ENCODE measurements at regions not wholly inside any gene's neighbourhood (a gene's known extent, or its start where the extent isn't known, plus 50 kb on each side); places are given as distances from the start of the nearest gene placed in this dataset.
"Not testable (repeated sequence)": the region's sequence is repeated elsewhere in the genome, so short reads cannot be mapped to it uniquely, and the experiment has no call there.

GRCh38 chr15:81642451-81642990, 268.5 kb upstream of the TMC3 start:
- H3K27me3 ChIP-seq: no peaks in the 10 kb centered on the region
- intact Hi-C loops (cut with DNase I): no loop called here
- H3K4me3 ChIP-seq: no peak overlapping the region
- H3K4me1 ChIP-seq (ENCODE audit: insufficient read depth): no peaks in the 10 kb centered on the region
- TF ChIP-seq EP300 (IDR thresholded peaks at IDR 0.05) (no peak), POLR2A (IDR thresholded peaks at IDR 0.05) (no peak), CTCF (IDR thresholded peaks at IDR 0.05) (no peak)
- H3K36me3 ChIP-seq: no peaks in the 10 kb centered on the region
- H3K9me3 ChIP-seq: no peaks in the 10 kb centered on the region
- 27 to 51% (median 31%) methylated on average over 4 of the region's 4 CpGs for WGBS, 3 donors
- no peak for DNase-seq
- H3K27ac ChIP-seq: no peak overlapping the region

- 82 to 85% (median 84%) methylated on average over 2 of the region's 2 CpGs for WGBS, 3 donors
- H3K4me1 ChIP-seq (ENCODE audit: insufficient read depth); DNase-seq; H3K27me3 ChIP-seq; H3K27ac ChIP-seq; intact Hi-C loops (cut with DNase I); H3K4me3 ChIP-seq; H3K9me3 ChIP-seq; H3K36me3 ChIP-seq: not testable (repeated sequence)
These were observed 262.1 kb upstream of the TMC3 start for GRCh38 chr15:81636064-81636463.

GRCh38 chr15:81633889-81634288, 259.9 kb upstream of the TMC3 start:
- no peak for DNase-seq
- Histone ChIP-seq H3K4me3 (no peak overlapping the region), H3K9me3 (no peaks in the 10 kb centered on the region), H3K36me3 (no peaks in the 10 kb centered on the region), H3K27ac (no peak overlapping the region), H3K27me3 (no peaks in the 10 kb centered on the region), H3K4me1 (ENCODE audit: insufficient read depth) (no peaks in the 10 kb centered on the region)
- intact Hi-C loops (cut with DNase I): no loop called here
- no peak for TF ChIP-seq EP300 (IDR thresholded peaks at IDR 0.05)
- TF ChIP-seq POLR2A (IDR thresholded peaks at IDR 0.05): no peak
- TF ChIP-seq CTCF (IDR thresholded peaks at IDR 0.05): no peak
- WGBS, 3 donors: 54 to 63% (median 55%) methylated on average over 6 of the region's 6 CpGs

GRCh38 chr15:81625896-81626295, 251.9 kb upstream of the TMC3 start:
- H3K9me3 ChIP-seq: no peaks in the 10 kb centered on the region
- TF ChIP-seq CTCF (IDR thresholded peaks at IDR 0.05): no peak
- TF ChIP-seq POLR2A (IDR thresholded peaks at IDR 0.05): no peak
- TF ChIP-seq EP300 (IDR thresholded peaks at IDR 0.05): no peak
- no peaks in the 10 kb centered on the region for H3K36me3 ChIP-seq
- 52 to 59% (median 52%) methylated on average over 2 of the region's 2 CpGs for WGBS, 3 donors
- H3K4me1 ChIP-seq (ENCODE audit: insufficient read depth): no peaks in the 10 kb centered on the region
- DNase-seq: no peak
- no peak overlapping the region for H3K4me3 ChIP-seq
- H3K27me3 ChIP-seq: no peaks in the 10 kb centered on the region
- intact Hi-C loops (cut with DNase I): no loop called here
- H3K27ac ChIP-seq: no peak overlapping the region

- H3K4me1 ChIP-seq (ENCODE audit: insufficient read depth): no peaks in the 10 kb centered on the region
- no peaks in the 10 kb centered on the region for H3K9me3 ChIP-seq
- 95 to 96% (median 96%) methylated on average over 4 of the region's 4 CpGs for WGBS, 3 donors
- H3K27ac ChIP-seq: no peak overlapping the region
- no peaks in the 10 kb centered on the region for H3K36me3 ChIP-seq
- intact Hi-C loops (cut with DNase I): no loop called here
- no peak for DNase-seq
- TF ChIP-seq EP300 (IDR thresholded peaks at IDR 0.05) (no peak), POLR2A (IDR thresholded peaks at IDR 0.05) (no peak), CTCF (IDR thresholded peaks at IDR 0.05) (no peak)
- H3K4me3 ChIP-seq: no peak overlapping the region
- no peaks in the 10 kb centered on the region for H3K27me3 ChIP-seq
These were observed 245.0 kb upstream of the TMC3 start for GRCh38 chr15:81619002-81619401.
